Sciatic nerve (tissue), 2 donors: ENCODE measurements at regions not wholly inside any gene's neighbourhood (a gene's known extent, or its start where the extent isn't known, plus 50 kb on each side); places are given as distances from the start of the nearest gene placed in this dataset.
"Not testable (repeated sequence)": the region's sequence is repeated elsewhere in the genome, so short reads cannot be mapped to it uniquely, and the experiment has no call there.

Experiments used
- ATAC-seq: fragments of 200-7000 bp; cut with Tn5 transposase; one replicate; pipeline ENCODE4 v1.9.1; 2020; ENCODE audit warnings: mild to moderate bottlenecking, moderate library complexity
- DNase-seq: peaks from one replicate; pipeline ENCODE4 v3.0.0-alpha.2; 2020; ENCODE audit warnings: low spot score
- intact Hi-C: fragments of 100-400 bp; cut with DNase I; formaldehyde crosslinking; loops from one replicate; pipeline ENCODE4 v1.14.2; 2022
- donor health status: DM: no; HTN: no; CAD: no.
- donor health status: DM: no; HTN: no; CAD: no.

DNA sequence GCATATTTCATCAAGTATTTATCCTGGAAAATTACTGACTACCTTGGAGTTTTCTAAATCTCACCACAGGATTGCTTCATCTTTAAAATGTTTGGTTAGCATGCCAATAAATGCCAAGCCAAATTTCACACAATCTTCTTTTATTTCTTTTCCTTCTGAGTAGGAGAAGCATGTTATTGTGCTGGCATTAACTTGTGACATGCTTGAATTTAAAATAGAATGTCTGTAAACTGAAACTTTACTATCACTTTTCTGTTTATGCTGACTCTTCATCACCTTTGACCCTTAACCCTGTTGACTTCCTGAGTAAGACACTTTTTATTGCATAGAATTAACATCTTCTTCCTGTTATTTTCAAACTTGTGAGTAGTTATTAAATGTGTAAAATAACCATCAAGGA lies 56.2 kb upstream of the LRRTM4 start:
- ATAC-seq (no peak), DNase-seq (no peak)
- intact Hi-C loops: no loop called here

DNA sequence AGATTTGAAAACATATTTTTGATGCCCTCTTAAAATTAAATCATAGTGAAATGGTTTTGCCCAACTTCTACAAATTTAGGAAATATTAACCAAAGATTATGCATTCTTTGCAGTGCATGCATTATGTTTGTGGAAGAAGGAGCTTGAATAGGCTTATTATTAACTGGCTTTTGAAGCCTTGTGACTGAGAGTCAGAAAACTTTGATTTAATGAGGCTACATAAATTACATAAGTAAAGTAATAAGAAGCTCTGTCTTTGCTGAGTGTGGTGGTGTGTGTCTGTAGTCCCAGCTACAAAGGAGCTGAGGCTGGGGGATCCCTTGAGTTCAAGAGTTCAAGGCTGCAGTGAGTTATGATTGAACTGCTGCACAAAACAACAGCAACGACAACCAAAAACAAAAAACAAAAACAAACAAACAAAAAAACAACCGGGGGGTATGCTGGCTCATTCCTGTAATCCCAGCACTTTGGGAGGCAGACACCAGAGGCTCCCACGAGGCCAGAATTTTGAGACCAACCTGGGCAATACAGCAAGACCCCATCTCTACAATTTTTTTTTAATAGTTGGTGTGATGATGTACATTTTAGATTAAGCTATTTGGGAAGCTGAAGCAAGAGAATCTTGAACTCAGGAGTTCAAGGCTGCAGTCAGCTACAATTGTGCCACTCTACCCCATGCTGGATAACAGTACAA lies 57.0 kb upstream of the LRRTM4 start:
- DNase-seq (no peak), ATAC-seq (no peak)
- intact Hi-C loops: no loop called here

DNA sequence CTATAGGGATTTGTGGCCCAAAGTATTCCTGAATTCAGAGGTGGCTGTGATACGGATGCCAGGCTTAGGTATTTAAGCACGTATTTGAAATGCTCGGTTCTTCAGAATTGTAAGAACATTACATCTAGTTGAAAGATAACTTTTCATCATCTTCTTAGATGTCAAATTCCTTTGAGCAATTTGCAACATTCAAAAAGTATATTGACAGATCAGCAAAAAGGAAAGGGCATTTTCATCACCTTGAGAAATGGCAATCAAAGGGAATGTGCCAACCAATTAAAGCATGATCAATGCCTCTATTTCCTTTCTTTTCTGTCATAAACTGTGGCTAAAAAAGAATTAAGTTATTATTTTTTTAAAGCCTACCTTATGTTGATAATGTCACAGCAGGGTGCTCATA lies 66.3 kb upstream of the LRRTM4 start:
- ATAC-seq: no peak
- DNase-seq: no peak
- intact Hi-C loops: no loop called here

DNA sequence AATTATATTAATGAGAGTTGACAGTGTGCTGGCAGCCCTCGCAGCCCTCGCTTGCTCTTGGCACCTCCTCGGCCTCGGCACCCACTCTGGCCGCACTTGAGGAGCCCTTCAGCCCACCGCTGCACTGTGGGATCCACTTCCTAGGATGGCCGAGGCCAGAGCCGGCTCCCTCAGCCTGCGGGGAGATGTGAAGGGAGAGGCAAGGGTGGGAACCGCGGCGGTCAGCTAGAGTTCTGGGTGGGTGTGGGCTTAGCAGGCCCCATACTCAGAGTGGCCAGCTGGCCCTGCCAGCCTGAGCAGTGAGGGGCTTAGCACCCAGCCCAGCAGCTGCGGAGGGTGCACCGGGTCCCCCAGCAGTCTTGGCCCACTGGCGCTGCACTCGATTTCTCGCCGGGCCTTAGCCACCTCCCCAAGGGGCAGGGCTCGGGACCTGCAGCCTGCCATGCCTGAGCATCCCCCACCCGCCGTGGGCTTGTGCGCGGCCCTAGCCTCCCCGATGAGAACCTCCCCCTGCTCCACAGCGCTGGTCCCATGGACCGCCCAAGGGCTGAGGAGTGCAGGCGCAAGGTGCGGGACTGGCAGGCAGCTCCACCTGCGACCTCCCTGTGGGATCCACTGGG lies 68.2 kb upstream of the LRRTM4 start:
- no peak for DNase-seq
- intact Hi-C loops: no loop called here
- no peak for ATAC-seq

DNA sequence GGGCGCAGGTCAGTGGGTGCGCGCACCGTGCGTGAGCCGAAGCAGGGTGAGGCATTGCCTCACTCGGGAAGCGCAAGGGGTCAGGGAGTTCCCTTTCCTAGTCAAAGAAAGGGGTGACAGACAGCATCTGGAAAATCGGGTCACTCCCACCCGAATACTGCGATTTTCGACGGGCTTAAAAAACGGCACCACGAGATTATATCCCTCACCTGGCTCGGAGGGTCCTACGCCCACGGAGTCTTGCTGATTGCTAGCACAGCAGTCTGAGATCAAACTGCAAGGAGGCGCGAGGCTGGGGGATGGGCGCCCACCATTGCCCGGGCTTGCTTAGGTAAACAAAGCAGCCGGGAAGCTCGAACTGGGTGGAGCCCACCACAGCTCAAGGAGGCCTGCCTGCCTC lies 70.8 kb upstream of the LRRTM4 start:
- DNase-seq, ATAC-seq, intact Hi-C loops: not testable (repeated sequence)

DNA sequence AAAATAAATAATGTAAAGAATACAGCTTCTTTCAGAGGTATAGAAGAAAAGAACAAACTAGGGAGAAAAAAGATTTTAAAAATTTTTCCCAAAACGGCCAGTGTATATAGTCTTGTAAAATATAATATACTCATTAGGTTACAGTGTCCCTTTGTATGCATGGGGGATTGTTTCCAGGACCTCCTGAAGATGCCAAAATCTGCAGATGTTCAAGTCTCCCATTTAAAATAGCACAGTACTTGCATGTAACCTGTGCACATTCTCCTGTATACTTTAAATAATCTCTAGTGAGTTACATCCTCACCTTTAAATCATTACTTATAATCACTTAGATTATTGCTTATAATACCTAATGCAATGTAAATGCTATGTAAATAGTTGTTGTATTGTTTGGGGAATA lies 80.6 kb upstream of the LRRTM4 start:
- ATAC-seq (no peak), DNase-seq (no peak)
- intact Hi-C loops: no loop called here

DNA sequence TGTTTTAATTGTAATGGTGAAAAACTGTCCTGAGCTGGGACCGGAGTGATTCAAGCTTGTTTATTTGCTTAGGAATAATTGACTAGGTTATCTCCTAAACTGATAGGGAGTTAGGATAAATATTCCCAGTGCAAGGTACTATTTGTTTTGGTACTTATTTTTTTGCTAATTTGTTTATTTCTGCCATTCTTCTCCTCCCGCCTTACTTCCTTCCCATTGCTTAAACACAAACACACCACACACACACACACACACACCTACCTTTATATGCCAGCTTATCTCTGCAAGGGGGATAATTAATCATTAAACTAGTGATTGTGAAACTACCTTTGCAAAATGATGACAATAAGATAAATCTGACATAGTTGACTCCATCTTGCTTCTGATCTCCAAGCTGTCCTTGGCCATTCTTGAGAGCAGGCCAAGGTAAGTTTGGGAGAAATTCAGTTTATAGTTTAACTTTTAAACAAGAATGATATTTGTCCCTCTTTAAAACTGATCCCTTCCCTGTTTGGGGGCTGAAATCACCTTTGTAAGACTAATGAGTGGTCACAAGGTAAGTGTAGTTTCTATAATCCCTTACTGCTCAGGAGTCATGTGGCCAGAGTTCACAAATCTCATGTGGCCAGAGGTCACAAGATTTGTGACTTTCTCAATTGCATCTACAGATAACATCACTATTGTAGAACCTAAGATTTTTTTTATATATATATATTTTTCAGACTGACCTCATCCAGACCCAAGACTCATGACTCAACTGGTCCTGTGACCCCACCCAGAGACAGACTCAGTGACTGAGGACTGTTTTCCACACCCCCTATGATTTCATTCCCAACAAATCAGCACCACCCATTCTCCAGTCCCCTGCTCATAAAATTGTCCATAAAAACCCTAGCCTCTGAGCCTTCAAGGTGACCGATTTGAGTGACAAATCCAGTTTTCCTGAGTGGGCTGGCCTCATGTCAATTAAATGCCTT lies 83.1 kb upstream of the LRRTM4 start:
- no peak for DNase-seq
- ATAC-seq: no peak
- intact Hi-C loops: no loop called here

DNA sequence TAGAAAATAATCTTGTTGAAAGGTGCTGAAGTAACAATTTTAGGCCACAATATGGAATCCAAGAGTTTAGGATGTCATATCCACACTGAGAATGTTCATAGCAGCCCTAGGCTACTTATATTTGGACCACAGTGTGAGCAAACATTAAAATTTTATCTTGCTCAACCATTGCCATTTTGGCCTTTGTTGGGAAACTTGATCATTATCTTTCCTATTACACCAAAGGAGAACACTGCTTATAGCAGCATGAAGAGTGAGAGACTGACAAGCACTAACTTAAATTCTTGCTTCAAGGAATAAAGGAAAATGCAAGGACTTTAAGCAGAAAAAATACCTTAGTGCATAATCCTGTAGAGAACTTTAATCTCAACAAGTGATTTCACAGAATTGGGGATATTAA lies 86.3 kb upstream of the LRRTM4 start:
- ATAC-seq: no peak
- no peak for DNase-seq
- intact Hi-C loops: no loop called here

DNA sequence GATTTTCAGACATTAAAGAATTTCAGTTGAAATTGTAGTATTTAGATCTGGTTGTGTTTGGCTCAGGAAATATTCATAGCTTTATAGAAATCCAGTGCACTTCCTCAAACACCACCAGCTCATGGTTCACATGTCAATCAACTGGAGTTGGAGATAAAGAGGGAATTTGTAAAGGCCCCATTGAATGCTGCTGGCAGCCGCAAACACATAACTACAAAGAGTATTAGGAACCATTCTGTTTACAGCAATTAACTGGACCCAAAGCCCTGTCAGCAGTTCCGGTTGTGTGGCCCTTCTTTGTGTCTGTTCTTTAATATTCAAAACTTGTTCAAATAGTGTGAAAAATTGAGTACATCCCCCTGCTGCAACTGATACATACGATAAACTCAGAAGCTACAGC lies 107.4 kb upstream of the LRRTM4 start:
- ATAC-seq (no peak), DNase-seq (no peak)
- intact Hi-C loops: no loop called here

DNA sequence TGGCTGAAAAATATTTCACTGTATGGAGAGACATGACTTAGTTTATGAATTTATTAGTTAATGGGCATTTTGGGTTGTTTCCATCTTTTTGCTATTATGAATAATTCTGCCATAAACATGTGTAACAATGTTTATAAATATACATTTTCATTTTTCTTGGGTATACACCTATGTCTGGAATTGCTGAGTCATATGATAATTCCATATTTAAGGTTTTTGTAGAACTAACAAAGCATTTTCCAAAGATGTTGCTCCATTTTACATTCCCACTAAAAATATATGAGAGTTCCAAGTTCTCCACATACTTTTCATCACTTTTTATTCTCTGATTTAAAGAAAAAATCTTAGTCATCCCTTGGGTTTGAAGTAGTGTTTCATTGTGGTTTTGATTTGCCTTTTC lies 108.8 kb upstream of the LRRTM4 start:
- no peak for ATAC-seq
- intact Hi-C loops: no loop called here

DNA sequence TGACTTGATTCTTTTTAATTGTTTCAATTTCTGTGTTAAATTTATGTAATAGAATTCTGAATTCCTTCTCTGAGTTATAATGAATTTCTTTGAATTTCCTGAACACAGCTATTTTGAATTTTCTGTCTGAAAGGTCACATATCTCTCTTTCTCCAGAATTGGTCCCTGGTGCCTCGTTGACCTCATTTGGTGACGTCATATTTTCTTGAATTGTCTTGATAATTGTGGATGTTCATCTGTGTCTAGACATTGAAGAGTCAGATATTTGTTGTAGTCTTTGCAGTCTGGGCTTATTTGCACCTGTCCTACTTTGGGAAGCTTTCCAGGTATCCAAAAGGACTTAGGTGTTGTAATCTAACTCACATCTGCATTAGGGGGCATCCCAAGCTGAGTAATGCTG lies 111.4 kb upstream of the LRRTM4 start:
- ATAC-seq (no peak), DNase-seq (no peak)
- intact Hi-C loops: no loop called here

More for the DNA sequence above, 108.8 kb upstream of the LRRTM4 start:
- DNase-seq: no peak

DNA sequence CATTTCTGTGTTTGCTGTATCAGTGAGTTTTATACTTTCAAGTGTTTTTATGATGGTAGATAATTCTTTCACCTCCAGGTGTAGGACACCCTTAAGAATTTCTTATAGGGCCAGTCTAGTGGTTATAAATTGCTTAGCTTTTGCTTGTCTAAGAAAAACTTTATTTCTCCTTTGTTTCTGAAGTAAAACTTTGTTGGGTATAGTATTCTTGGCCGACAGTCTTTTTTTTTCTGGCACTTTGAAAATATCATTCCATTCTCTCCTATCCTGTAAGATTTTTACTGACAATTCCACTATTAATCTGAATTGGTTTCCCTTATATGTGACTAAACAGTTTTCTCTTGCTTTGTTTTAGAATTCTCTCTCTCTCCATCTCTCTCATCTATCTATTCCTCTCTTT lies 118.7 kb upstream of the LRRTM4 start:
- intact Hi-C loops: no loop called here
- DNase-seq (no peak), ATAC-seq (no peak)

DNA sequence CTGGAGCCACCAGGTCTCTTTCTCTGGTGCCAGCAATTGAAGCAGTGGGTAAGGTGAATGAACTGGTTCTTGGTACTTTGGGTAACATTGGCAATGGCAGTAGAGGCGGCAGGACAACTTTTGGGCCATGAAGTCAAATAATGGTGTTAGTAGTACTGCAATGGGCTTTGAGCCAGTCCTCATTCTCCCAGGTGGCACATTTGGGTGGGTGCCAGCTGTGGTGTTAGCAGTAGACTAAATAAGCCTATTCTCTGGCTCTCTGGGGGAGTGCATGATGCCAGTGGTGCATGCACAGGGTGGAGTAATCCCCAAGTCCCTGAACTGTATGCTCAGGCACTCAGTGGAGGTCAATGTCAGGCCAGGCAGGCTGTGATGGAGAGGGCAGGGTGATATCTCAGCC lies 120.2 kb upstream of the LRRTM4 start:
- intact Hi-C loops: no loop called here
- DNase-seq (no peak), ATAC-seq (no peak)

DNA sequence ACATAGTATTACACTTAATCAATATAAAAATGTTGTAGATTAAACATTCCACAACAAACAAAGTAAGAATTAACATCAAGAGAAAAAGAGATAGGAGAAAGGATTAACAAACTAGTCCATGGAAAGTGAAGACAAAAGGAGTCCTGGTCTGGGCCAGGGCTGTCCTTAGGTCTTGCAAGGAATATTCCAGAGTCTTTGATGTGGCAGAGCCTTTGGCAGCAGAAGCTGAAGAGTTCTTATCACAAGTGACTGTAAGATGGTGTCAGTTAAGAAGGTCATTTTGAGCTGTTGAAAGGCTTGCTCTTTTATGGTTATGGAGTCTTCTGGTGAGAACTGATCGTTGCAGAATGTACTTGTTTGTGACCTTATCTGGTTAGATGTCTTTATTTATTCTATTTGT lies 127.7 kb upstream of the LRRTM4 start:
- DNase-seq: no peak
- ATAC-seq: no peak
- intact Hi-C loops: no loop called here

DNA sequence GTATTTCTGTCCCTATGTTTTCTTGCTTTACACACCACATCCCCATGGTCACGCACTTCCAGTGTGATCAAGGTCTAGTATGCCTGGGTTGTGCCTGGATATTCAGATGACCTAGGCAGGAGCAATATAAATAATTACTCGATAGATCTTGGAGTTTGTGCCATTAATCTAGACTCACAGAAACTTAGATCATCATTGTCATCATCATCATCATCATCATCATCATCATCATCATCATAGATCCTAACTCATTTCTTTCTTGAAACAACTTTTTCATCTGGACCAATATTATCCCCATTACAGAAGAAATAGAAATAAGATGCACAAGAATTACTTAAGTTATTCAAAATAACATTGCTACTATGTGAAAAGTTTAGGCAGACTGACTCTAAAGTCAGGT lies 130.3 kb upstream of the LRRTM4 start:
- intact Hi-C loops: no loop called here
- no peak for ATAC-seq
- no peak for DNase-seq

DNA sequence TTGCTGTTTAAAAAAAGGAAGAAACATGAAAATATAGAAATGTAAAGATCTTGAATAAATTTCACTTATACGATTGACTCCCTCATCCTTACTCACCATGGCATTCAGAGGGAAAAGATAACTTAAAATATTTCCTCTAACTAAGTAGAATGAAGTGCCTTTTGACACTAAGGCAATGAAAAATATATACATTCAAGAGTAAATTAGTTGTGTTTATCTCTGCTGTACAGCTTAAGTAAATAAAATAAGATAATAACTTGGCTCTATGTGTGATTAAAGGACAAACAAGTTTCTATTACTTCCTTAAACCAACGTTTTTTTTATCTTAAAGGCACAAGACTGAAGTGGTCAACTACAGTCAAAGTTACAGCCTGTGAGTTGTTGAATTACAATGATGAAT lies 142.3 kb upstream of the LRRTM4 start:
- DNase-seq: no peak
- intact Hi-C loops: no loop called here
- ATAC-seq: no peak

DNA sequence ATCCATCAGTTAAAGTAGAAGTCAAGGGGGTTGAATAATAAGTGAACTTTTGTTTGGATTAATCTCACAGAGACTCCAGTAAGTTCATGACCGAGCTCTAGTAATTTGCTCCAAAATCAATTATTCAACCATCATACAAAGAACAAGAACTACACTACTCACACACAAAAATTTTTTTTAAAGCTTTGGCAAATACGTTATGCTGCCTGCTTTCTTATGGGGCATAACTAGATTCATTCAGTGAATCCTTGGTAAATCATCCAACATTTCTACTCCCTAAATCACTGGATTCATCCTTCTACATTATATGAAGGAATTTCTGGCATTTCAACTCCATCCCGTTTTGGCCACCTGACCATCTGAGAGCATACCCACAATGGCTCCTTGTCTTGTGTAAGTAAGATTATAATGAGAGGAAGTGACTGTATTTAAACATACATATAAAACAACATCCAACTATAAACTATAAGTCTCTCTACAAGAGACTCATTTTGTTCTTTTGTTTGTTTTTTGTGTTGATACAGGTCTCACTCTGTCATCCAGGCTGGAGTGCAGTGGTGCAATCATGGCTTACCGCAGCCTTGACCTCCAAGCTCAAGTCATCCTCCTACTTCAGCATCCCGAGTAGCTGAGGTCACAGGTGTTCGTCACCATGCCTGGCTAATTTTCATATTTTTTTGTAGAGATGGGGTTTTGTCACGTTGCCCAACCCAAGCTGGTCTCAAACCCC lies 144.2 kb upstream of the LRRTM4 start:
- ATAC-seq (no peak), DNase-seq (no peak)
- intact Hi-C loops: no loop called here

DNA sequence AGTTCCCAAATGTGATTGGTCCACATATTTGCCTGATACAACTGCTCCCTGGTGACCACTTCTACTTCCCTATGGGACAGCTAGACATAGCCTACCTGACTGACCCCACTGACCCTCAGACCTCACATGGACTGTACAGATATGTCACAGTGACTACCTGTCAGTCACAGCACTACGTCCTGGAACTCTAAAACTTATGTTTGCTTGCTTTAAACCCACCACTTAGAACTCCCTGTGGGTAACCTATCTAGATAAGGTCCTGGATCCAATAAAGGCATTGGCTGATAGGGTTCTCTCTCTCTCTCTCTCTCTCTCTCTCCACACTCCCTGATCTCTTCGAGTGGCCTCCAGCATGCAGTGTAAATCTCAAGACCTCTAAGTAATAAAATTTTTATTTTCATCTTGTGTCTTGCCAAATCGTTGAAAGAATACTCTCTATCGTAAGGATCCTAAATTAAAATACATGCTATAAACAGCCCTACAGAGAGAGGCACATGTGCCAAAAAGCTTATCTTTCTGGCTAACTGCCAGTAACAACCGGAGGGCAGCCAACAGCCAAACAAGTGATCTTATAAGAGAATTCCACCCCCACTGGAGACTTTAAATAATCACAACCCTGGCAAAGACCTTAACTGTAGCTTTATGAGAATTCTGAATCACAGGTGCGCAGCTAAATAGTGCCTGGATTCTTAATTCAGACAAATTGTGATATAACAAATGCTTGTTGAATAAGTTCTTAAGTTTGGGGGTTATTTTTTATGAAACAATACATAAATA lies 162.6 kb upstream of the LRRTM4 start:
- ATAC-seq, DNase-seq, intact Hi-C loops: not testable (repeated sequence)

DNA sequence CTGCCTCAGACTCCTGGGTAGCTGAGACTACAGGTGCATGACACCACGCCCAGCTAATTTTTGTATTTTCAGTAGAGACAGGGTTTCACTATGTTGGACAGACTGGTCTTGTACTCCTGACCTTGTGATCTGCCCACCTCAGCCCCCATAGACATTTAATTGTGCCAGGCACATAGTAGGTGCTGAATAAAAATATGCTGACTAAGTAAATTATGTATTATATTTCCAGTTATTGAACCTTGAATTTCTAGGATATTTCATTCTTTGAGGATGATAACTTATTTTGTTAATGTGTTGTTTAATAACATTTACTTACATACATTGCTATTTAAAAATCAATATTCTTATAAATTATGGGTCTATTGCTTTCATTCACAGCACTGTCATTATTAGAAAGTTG lies 190.4 kb upstream of the LRRTM4 start:
- DNase-seq: no peak
- intact Hi-C loops: no loop called here
- ATAC-seq: no peak
